ENCODE measurements at regions not wholly inside any gene's neighbourhood (a gene's known extent, or its start where the extent isn't known, plus 50 kb on each side); places are given as distances from the start of the nearest gene placed in this dataset.

DNA sequence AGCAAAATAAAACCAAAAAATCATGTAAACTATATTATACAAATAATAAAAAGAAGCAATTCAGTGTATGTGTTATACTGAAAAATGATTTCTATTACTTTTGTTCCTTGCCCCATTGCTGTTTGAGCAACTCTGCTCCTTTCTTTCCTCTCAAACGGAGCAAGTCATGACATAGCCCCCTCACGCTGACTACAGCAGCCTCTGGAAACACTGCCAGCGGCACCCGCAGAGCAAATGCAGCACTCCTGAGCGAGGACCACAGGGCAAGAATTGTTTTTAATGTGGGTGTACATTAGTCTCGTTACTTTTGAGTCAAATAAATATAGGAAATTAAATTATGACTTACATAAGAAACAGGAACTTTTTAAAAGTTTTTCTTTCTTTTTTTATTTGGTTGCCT, 350.1 kb upstream of the HSF2 start:
- DNase-seq (ENCODE audit: extremely low read depth in 1 of 11, low read depth in 9 of 11, low spot score in 4 of 11): no peak

DNA sequence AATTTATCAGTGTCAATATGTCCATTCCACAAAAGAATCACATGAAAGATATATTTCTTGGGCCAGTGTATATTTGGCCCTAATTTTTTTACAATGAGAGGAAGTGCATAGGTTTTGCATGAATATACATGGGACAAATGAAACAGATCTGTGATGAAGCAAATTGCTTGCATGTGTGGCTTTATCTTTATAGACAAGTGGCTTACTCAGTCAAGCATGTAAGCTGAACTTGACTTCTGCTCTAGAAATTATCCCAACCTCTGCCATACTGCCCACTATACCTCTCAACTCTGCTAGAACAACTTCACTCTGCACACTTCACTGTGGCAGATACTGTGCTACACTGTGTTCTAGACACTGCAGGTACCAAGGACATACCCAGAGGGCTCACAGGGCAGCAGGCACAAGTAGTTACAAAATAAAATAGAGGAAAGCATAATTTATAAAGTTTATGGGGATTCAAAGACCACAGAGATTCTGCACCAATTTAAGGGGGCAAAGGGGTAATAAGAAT, 349.2 kb upstream of the HSF2 start:
- DNase-seq (ENCODE audit: extremely low read depth in 1 of 11, low read depth in 9 of 11, low spot score in 4 of 11): no peak

DNA sequence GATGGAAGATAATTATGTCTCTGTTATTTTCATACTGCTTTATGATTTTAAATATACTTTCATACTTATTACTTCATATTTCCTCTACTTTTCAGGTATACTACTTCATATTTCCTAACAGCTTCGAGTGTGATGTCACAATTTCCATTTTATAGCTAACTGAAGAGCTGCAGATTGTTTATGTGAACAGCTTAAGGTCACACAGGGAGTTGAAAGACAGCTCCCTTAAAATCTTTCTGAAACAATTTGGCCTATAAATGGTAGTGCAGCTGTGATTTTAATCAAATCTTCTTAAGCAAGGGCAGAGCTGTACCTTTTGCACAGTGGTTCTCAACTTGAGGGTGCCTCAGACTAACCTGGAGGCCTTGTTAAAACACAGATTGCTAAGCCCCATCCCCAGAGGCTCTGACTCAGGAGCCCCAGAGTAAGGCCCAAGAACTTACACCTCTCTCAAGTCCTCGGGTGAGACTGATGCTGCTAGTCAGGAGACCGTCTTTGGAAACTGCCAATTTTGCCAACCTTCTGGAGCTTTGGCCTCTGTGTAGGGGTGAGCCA, 347.0 kb upstream of the HSF2 start:
- DNase-seq (ENCODE audit: extremely low read depth in 1 of 11, low read depth in 9 of 11, low spot score in 4 of 11): no peak

DNA sequence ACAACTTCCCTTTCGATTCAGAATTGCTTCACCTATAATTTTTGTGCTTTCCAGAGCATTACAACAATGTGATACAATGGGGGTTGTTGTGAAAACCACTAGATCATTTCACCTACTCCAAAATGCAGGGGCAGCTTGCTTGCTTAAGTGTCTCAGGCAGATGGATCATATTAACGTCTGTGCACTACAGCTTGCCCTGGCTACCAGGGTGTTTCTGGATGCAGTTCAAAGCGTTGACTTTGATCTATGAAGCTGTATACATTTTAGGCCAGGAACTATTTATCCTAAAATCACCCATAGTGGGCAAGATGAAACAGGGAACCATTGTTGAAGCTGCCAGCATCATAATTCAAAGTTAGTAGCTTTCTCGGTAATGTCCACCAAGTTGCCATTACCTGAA, 339.5 kb upstream of the HSF2 start:
- DNase-seq (ENCODE audit: extremely low read depth in 1 of 11, low read depth in 9 of 11, low spot score in 4 of 11): no peak

GRCh38 chr6:122061855-122062254, 337.6 kb upstream of the HSF2 start:
- no peak for DNase-seq (ENCODE audit: extremely low read depth in 1 of 11, low read depth in 9 of 11, low spot score in 4 of 11)

GRCh38 chr6:122063076-122063475, 336.4 kb upstream of the HSF2 start:
- DNase-seq (ENCODE audit: extremely low read depth in 1 of 11, low read depth in 9 of 11, low spot score in 4 of 11): peak in 1 of 11 donors; percentile 28

DNA sequence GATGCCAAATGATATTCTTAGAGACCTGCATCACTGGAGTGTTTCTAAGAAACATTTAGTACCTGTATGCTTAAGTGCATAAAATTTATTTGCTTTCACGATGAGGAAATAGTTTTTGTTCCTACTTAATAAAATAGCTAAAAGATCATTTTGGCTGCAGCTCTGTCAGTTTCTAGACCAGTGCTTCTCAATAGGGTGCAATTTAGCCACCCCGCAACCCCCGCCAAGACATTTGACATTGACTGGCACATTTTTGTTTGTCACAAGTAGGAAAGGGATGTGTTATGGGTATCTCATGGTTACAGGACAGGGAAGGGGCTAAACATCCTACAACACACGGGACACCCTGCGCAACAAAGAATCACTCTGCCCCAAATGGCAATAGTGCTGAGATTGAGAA, 335.7 kb upstream of the HSF2 start:
- DNase-seq (ENCODE audit: extremely low read depth in 1 of 11, low read depth in 9 of 11, low spot score in 4 of 11): no peak

DNA sequence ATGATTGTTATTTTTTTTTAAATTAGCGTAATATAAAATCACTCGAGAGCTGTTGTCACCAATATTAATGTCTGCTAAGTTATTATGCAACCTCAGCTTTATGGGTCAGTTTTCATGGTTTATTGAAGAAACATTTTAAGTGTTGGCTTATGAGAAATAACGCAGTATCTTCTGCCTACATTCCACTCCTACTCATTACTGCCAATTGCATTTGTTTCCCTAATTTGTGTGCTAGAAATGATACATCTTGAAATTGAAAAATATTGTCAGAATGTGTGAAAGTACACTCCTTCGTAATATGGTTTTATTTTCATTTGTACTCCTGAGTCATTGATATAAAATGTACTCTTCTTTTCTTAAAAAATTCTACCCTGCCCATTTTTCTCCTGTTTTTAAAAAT, 333.3 kb upstream of the HSF2 start:
- no peak for DNase-seq (ENCODE audit: extremely low read depth in 1 of 11, low read depth in 9 of 11, low spot score in 4 of 11)

- no peak for DNase-seq (ENCODE audit: extremely low read depth in 1 of 11, low read depth in 9 of 11, low spot score in 4 of 11)
Measured at GRCh38 chr6:122068291-122068769, 331.1 kb upstream of the HSF2 start.

DNA sequence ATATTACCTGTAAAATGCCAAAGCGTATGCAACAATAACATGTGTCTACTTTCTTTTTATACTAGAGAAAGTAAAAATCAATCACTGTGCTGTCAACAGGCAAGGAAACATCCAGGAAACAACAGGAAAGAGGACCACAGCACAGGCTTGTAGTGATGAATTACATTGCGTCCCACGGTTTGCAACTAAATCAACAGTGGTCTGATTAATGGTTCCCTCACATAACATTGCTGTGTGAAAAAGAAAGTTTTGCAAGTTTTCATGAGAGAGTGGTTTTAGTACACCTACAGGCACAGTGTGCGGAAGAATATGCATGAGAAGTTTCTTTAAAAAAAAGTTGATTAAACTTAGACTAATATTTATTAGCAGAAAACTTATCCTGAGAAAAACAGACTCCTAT, 329.5 kb upstream of the HSF2 start:
- DNase-seq (ENCODE audit: extremely low read depth in 1 of 11, low read depth in 9 of 11, low spot score in 4 of 11): peak in 5 of 11 donors; percentile 36 to 57 (median 41)

- DNase-seq (ENCODE audit: extremely low read depth in 1 of 11, low read depth in 9 of 11, low spot score in 4 of 11): no peak
Measured at GRCh38 chr6:122072014-122072647, 327.3 kb upstream of the HSF2 start.

DNA sequence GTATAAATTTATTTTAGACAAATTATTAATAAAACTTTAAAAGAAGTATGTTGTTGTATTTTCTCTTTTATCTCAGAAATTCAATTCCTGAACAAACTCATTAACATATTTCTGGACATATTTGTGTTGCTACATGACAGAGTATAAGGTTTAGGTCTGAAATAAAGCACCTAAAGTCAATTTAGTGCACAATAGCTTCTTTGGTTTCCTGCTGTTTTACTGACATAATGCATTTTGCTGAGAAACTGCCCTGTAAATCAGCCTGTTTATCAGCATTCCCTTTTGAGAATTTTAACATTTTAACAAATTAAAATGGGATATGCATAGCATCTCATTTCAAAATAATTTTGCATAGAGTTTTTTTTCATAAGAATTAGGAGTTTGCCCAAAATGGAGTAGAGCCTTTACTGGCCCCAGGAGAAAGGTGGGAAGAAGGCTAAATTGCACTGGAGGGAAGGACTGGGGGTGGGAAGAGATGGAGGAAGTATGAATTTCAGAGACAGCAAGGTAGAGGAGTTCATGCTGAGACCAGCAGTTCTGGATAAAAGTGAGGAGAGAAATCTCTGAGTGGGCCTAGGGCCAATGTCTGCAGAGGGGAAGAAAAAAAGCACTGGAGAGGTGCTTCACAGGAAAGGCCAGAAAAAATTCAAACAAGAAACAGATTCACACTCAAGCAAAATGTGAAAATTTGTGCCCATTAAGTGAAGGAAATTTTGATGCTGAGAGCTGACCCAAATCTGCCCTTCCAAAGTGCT, 324.2 kb upstream of the HSF2 start:
- no peak for DNase-seq (ENCODE audit: extremely low read depth in 1 of 11, low read depth in 9 of 11, low spot score in 4 of 11)

- no peak for DNase-seq (ENCODE audit: extremely low read depth in 1 of 11, low read depth in 9 of 11, low spot score in 4 of 11)
Measured at GRCh38 chr6:122075917-122076316, 323.5 kb upstream of the HSF2 start.

GRCh38 chr6:122077603-122078002, 321.8 kb upstream of the HSF2 start:
- DNase-seq (ENCODE audit: extremely low read depth in 1 of 11, low read depth in 9 of 11, low spot score in 4 of 11): no peak

GRCh38 chr6:122078481-122078880, 321.0 kb upstream of the HSF2 start:
- DNase-seq (ENCODE audit: extremely low read depth in 1 of 11, low read depth in 9 of 11, low spot score in 4 of 11): no peak

DNA sequence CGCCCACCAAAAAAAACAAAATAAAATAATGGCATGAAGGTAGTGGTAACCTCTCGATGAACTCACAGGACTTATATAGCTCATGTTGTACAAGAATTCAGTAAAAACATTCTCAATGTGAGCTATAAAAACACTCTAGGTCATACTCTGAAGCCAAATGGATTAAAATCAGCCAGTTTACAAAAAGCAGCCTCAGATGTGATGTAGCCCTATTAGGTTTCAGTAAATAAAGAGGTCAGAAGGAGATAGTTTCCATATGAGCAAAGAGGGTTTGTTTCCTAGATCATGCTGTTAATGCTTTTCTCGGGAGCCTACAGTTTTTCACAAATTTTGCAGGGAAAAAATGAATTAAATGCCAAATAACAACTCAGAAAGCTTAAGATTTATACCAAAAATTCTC, 319.5 kb upstream of the HSF2 start:
- DNase-seq (ENCODE audit: extremely low read depth in 1 of 11, low read depth in 9 of 11, low spot score in 4 of 11): no peak

DNA sequence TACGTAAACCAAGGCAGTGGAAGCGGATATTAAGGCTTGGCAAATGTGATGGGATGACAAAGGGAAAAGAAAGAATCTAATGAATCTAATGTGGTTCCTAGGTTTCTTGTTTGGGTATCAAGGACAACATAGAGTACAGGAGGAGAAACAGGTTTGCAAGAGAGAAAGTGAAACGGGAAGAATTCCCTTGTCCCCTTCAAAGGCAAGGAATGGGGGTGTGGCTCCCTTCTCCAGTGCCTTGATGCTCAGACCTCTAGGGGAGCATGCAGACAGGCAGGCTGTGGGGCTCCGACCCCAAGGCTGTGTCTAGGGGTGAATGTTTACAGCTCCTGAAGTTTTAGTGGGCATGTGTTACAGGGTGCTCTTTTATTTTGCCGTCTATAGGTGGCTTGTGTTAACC, 317.5 kb upstream of the HSF2 start:
- DNase-seq (ENCODE audit: extremely low read depth in 1 of 11, low read depth in 9 of 11, low spot score in 4 of 11): no peak

DNA sequence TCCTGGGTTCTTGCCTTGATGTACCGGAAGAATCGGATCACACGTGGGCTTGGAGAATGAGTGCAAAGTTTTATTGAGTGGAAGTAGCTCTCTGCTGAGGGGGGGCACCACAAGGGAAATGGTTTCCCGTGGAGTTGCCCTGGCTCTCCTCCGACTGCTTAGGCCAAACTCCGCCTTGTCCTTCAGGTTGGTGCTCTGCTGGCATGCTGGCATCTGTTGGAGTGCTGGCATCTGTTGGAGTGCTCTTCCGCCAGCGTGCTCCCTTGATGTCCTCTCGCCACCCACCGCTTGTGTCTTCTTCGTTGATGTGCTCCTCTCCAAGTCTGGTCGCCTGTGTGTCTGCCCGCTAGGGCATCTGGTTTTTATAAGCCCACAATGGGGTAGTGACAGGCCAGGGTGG, 317.1 kb upstream of the HSF2 start:
- no peak for DNase-seq (ENCODE audit: extremely low read depth in 1 of 11, low read depth in 9 of 11, low spot score in 4 of 11)

GRCh38 chr6:122092366-122092765, 307.1 kb upstream of the HSF2 start:
- DNase-seq (ENCODE audit: extremely low read depth in 1 of 11, low read depth in 9 of 11, low spot score in 4 of 11): no peak

DNA sequence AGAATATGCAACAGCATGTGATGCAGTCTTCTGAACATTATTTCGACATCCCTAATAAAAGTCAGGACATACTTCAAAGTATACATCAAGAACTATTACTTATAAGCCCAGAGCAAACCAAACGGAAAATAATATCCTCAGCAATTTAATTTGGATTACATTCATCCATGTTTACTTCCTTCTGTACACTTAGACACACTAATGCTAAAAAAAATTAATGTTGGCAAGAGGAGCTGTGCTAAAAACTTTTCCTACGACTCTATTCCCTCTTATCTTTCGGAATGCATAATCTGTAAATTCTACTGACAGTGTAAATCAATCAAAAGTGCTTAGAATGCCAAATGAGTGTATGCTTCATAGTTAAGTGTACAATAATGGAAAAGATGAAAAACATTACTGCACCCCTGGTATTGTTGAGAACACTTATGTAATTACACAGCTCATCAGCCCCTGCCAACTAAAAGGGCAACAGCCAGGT, 301.2 kb upstream of the HSF2 start:
- no peak for DNase-seq (ENCODE audit: extremely low read depth in 1 of 11, low read depth in 9 of 11, low spot score in 4 of 11)

All from renal cortex interstitium (tissue), 11 donors.